HepG2 (cell line): ENCODE measurements at regions not wholly inside any gene's neighbourhood (a gene's known extent, or its start where the extent isn't known, plus 50 kb on each side); places are given as distances from the start of the nearest gene placed in this dataset.

Experiments
- ATAC-seq: fragments of 200-7000 bp; cut with Tn5 transposase; 3 replicates; pipeline ENCODE4 v1.9.1; 2020; ENCODE audit warnings: mild to moderate bottlenecking, moderate library complexity
- BruUV-seq: library from RNA; stranded (reverse); fragments of 400-500 nt; replicated peaks from 2 replicates; lab custom pipeline; 2021; lab: Mats Ljungman, UMichigan
- CTCF ChIA-PET: fragments of 300-600 bp; formaldehyde crosslinking; extraction: SDS; loops from one replicate; lab custom pipeline; 2021; ENCODE audit warnings: low total read pairs, inconsistent platforms, low intra/inter-chr PET ratio; lab: Yijun Ruan, JAX
- POLR2A ChIA-PET: fragments of 350-600 bp; sonication (Branson Sonifier 250); formaldehyde crosslinking; loops from one replicate; lab custom pipeline; 2020; ENCODE audit warnings: antibody characterized with exemption, inconsistent platforms; lab: Yijun Ruan, JAX
- DNase-seq: peaks from one replicate; pipeline ENCODE4 v3.0.0-alpha.2; 2015; ENCODE audit warnings: low spot score
- FAIRE-seq: peaks from 3 replicates; lab custom pipeline; 2011; peaks lifted over from hg19 to GRCh38; lab: Jason Lieb, UNC
- H2AFZ ChIP-seq: one replicate; pipeline ENCODE4 v1.6.1; 2011; ENCODE audit warnings: low read length, inconsistent platforms
- H3K27ac ChIP-seq: fragments of 300-600 bp; 3 replicates; pipeline ENCODE4 v1.8.0; 2011; ENCODE audit warnings: mixed run types, mild to moderate bottlenecking, mixed read lengths, low read length, inconsistent platforms; ENCODE audit not compliant: insufficient read depth; ENCODE audit errors: extremely low read length
- H3K27me3 ChIP-seq, 2 experiments: fragments of 200-600 bp in 1 of 2; 2 replicates in 1 of 2; 3 replicates in 1 of 2; pipeline versions ENCODE4 v1.6.0 to v1.8.0; 2011; ENCODE audit warnings: low read length in 2 of 2, mild to moderate bottlenecking in 2 of 2, moderate library complexity in 2 of 2, inconsistent platforms in 1 of 2; ENCODE audit not compliant: insufficient read depth in 2 of 2, control insufficient read depth in 1 of 2
- H3K36me3 ChIP-seq, 2 experiments: fragments of 200-600 bp in 1 of 2; replicated peaks in 1 of 2; 2 replicates in 1 of 2; 3 replicates in 1 of 2; pipeline versions ENCODE4 v1.5.1 to v1.8.0; 2011; ENCODE audit warnings: low read length in 2 of 2, inconsistent platforms in 1 of 2; ENCODE audit not compliant: insufficient read depth in 2 of 2, control insufficient read depth in 1 of 2
- H3K4me1 ChIP-seq: 2 replicates; pipeline ENCODE4 v1.5.1; 2012; ENCODE audit warnings: low read length, inconsistent platforms; ENCODE audit not compliant: insufficient read depth
- H3K4me2 ChIP-seq: 2 replicates; pipeline ENCODE4 v1.6.0; 2011; ENCODE audit warnings: low read depth, low read length, inconsistent platforms
- H3K4me3 ChIP-seq, 3 experiments: fragments of 200-600 bp in 1 of 3; sonication (generic), shearing (Covaris generic) in 1 of 3; replicated peaks in 1 of 3; 2 replicates each; pipeline ENCODE4 v1.5.1; 2011 to 2016; ENCODE audit warnings: low read length in 3 of 3, inconsistent platforms in 2 of 3, low read depth in 2 of 3, mild to moderate bottlenecking in 2 of 3, control low read depth in 1 of 3, mixed read lengths in 1 of 3; ENCODE audit not compliant: insufficient read depth in 1 of 3
- H3K79me2 ChIP-seq: one replicate; pipeline ENCODE4 v1.6.1; 2011; ENCODE audit warnings: low read length, inconsistent platforms; ENCODE audit not compliant: insufficient read depth
- H3K9ac ChIP-seq: 2 replicates; pipeline ENCODE4 v1.6.0; 2011; ENCODE audit warnings: mild to moderate bottlenecking, low read depth, low read length, inconsistent platforms; ENCODE audit not compliant: insufficient read depth
- H3K9me3 ChIP-seq: 2 replicates; pipeline ENCODE4 v1.5.1; 2012; ENCODE audit warnings: mild to moderate bottlenecking, low read length
- H4K20me1 ChIP-seq: 2 replicates; pipeline ENCODE4 v1.6.0; 2011; ENCODE audit warnings: inconsistent platforms, mild to moderate bottlenecking, low read length, moderate library complexity; ENCODE audit not compliant: insufficient read depth
- BRD4 ChIP-seq: sonication (generic); formaldehyde crosslinking; IDR thresholded peaks from 2 replicates; pipeline ENCODE4 v1.4.0; 2020; ENCODE audit warnings: missing genetic modification reagents
- CERS6 ChIP-seq: sonication (generic); formaldehyde crosslinking; IDR thresholded peaks from 2 replicates; pipeline ENCODE4 v1.5.0; 2020; ENCODE audit warnings: missing genetic modification reagents
- HMG20B ChIP-seq: conservative IDR thresholded peaks from 2 replicates; pipeline ENCODE4 v1.6.1; 2016; ENCODE audit warnings: missing genetic modification reagents, missing compliant biosample characterization
- NFIB ChIP-seq: sonication (generic); formaldehyde crosslinking; IDR thresholded peaks from 2 replicates; pipeline ENCODE4 v1.9.0; 2021; ENCODE audit warnings: missing genetic modification reagents, mild to moderate bottlenecking, borderline replicate concordance
- SMAD3 ChIP-seq: sonication (generic); formaldehyde crosslinking; IDR thresholded peaks from 2 replicates; pipeline ENCODE4 v1.4.0; 2020; ENCODE audit warnings: missing genetic modification reagents
- ZBTB7A ChIP-seq: sonication (generic); formaldehyde crosslinking; IDR thresholded peaks from 2 replicates; pipeline ENCODE4 v1.8.0; 2022; ENCODE audit warnings: mild to moderate bottlenecking, missing genetic modification reagents
- ZNF766 ChIP-seq: sonication (generic); formaldehyde crosslinking; IDR thresholded peaks from 2 replicates; pipeline ENCODE4 v1.5.0; 2020; ENCODE audit warnings: missing genetic modification reagents, borderline replicate concordance
- ZNF891 ChIP-seq: sonication (generic); formaldehyde crosslinking; IDR thresholded peaks from 2 replicates; pipeline ENCODE4 v1.5.0; 2020; ENCODE audit warnings: mild to moderate bottlenecking, missing genetic modification reagents
- WGBS: methylation state at CpG from one replicate; pipeline ENCODE4 v1.1.6; 2017; ENCODE audit warnings: low lambda C conversion rate; 5-methylcytosine and 5-hydroxymethylcytosine counted together
- in situ Hi-C: cut with HindIII; loops from 2 replicates; pipeline ENCODE4 v1.10.0; 2017; ENCODE audit warnings: low pct_unique_long_range_greater_than_20kb; ENCODE audit not compliant: extremely low pct_ligation_motif_present
- intact Hi-C: fragments of 100-400 bp; cut with micrococcal nuclease; formaldehyde crosslinking; loops from one replicate; pipeline ENCODE4 v1.10.0; 2022; ENCODE audit not compliant: unreplicated experiment
- TF ChIP-seq, protein P1 (sequence below): IDR thresholded peaks from 2 replicates; pipeline ENCODE4 v1.6.1; 2016; ENCODE audit warnings: control low read depth

DNA sequence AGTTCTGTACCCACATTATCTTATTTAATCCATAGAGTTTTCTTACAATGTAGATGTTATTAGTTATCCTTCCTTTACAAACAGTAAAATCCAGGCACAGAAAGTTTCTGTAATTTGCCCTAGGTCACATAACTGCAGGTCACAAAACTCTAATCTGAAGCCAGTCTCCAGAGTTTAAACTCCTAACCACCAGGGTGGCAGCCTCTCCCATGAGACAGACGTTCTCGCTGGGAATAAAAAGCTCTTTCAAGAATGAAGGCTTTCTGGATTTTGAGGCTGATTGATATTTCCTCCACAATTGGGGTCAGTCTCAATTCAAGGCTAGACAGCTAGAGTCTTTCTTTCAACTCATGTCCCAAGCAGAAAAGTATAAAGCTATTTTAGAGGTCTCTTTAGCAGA lies 95.8 kb upstream of the PLEKHG7 start:
- H3K4me3 ChIP-seq, result no peak overlapping the region
- no peaks in the 10 kb centered on the region for H3K79me2 ChIP-seq
- no peak overlapping the region for H3K4me2 ChIP-seq
- H3K27me3 ChIP-seq, result no peaks in the 10 kb centered on the region
- WGBS, result 16% methylated on average over 2 of the region's 2 CpGs
- in situ Hi-C loops, result loop anchor here (25.0 kb wide), 1 partner anchor 1220 kb away; no protein-coding TSS in a partner anchor
- CTCF ChIA-PET, result no interaction called here
- no peaks in the 10 kb centered on the region for H3K36me3 ChIP-seq
- H3K9me3 ChIP-seq, result no peaks in the 10 kb centered on the region
- TF ChIP-seq SMAD3 (CRISPR knock-in tag), result no peak
- no peak for TF ChIP-seq ZNF891 (CRISPR knock-in tag)
- TF ChIP-seq, protein P1, sequence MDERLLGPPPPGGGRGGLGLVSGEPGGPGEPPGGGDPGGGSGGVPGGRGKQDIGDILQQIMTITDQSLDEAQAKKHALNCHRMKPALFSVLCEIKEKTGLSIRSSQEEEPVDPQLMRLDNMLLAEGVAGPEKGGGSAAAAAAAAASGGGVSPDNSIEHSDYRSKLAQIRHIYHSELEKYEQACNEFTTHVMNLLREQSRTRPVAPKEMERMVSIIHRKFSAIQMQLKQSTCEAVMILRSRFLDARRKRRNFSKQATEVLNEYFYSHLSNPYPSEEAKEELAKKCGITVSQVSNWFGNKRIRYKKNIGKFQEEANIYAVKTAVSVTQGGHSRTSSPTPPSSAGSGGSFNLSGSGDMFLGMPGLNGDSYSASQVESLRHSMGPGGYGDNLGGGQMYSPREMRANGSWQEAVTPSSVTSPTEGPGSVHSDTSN, result no peak
- TF ChIP-seq ZNF766 (CRISPR knock-in tag), result no peak
- TF ChIP-seq HMG20B, result no peak
- no peak for TF ChIP-seq ZBTB7A
- no peak for TF ChIP-seq BRD4
- no peak for TF ChIP-seq CERS6 (CRISPR knock-in tag)
- TF ChIP-seq NFIB (CRISPR knock-in tag), result no peak
- TF ChIP-seq, all 625 proteins: peak for 0
- no TSS peak for BruUV-seq
- Histone ChIP-seq H3K9ac (no peak overlapping the region), H3K27ac (no peak overlapping the region), H3K4me1 (no peaks in the 10 kb centered on the region), H2AFZ (no peak overlapping the region), H4K20me1 (no peaks in the 10 kb centered on the region)
- no peak for DNase-seq
- no peak for ATAC-seq
- FAIRE-seq, result no peak
- intact Hi-C loops, result no loop called here
- POLR2A ChIA-PET, result no interaction called here
